ENCODE measurements at regions not wholly inside any gene's neighbourhood (a gene's known extent, or its start where the extent isn't known, plus 50 kb on each side); places are given as distances from the start of the nearest gene placed in this dataset.

DNA sequence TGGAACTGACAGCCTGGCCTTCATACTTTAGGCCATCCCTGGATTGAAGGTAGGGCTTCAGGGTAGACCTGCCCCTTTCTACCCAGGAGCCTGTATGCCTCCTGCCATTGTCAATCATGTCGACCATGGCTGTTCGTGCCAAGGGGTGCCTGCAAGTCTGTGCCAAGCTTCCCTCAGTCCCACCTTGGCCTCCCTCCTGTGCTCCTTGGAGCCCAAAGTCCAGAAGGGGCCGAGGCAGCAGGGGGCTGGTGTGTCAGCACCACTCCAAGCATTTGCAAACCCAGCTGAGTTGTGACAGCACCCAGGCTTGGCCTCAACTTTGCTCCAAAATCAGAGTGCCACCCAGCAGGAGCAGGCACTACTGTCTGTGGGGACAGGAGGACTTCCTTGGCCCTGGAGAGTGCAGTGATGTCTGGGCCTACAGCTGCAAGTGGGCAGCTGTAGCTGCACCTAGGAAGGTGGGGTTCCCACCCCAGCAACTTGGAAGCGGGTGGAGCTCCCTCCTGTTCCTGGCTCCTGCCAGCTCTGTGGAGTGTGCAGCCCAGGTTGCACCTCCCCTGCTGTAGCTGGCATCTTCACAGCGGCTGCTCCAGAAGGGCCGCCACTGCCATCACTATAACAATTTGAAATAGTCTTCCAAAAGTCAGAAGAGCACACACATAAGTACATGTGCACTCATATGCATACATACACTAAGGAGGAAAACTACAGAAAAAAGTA lies 1719.3 kb downstream of the HACE1 start:
- Histone ChIP-seq H3K4me1 (ENCODE audit: insufficient read depth, low read length) (no peaks in the 10 kb centered on the region), H3K9me3 (ENCODE audit: low read length) (no peaks in the 10 kb centered on the region), H3K27me3 (ENCODE audit: insufficient read depth, low read length, poor library complexity, severe bottlenecking) (no peaks in the 10 kb centered on the region), H3K36me3 (ENCODE audit: insufficient read depth, low read length) (no peaks in the 10 kb centered on the region), H3K27ac (ENCODE audit: low read depth, low read length) (no peak overlapping the region), H3K4me3 (ENCODE audit: low read length) (no peak overlapping the region)
- no peak for DNase-seq
- Mint-ChIP-seq H3K27ac (no peak overlapping the region), H3K4me1 (no peaks in the 10 kb centered on the region), H3K27me3 (no peaks in the 10 kb centered on the region), H3K4me3 (no peak overlapping the region), H3K9me3 (peaks cover 0 to 10% (median 2%) of the 10 kb centered on the region in 5 donors), H3K36me3 (no peaks in the 10 kb centered on the region)
- POLR2A ChIA-PET, result no interaction called here
- CTCF ChIA-PET, result no interaction called here

DNA sequence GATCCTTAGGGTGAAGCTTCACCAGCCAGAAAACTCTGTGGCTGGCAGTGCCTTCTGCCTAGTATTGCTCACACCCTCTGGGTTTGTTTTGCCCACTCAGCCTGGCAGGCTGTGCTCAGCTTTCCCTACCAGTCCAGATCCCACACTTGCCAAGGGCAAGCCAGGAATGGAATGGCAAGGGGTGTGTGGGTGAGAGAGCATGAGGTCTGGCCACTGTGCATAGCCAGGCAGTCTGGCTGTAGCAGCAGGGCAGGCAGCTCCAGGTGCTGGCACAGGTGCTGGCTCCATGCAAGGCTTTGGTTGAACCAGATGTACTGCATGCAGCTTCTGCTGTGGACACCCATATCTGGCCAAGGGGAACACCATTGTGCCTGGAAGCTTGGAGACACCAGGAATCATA lies 1720.3 kb downstream of the HACE1 start:
- Histone ChIP-seq H3K36me3 (ENCODE audit: insufficient read depth, low read length) (no peaks in the 10 kb centered on the region), H3K9me3 (ENCODE audit: low read length) (no peaks in the 10 kb centered on the region), H3K4me3 (ENCODE audit: low read length) (no peak overlapping the region), H3K27me3 (ENCODE audit: insufficient read depth, low read length, poor library complexity, severe bottlenecking) (no peaks in the 10 kb centered on the region), H3K27ac (ENCODE audit: low read depth, low read length) (no peak overlapping the region), H3K4me1 (ENCODE audit: insufficient read depth, low read length) (no peaks in the 10 kb centered on the region)
- Mint-ChIP-seq H3K4me3 (no peak overlapping the region), H3K27me3 (no peaks in the 10 kb centered on the region), H3K4me1 (no peaks in the 10 kb centered on the region), H3K36me3 (no peaks in the 10 kb centered on the region), H3K27ac (no peak overlapping the region), H3K9me3 (peaks cover 0 to 10% (median 2%) of the 10 kb centered on the region in 5 donors)
- ChIA-PET POLR2A (no interaction called here), CTCF (no interaction called here)
- no peak for DNase-seq

DNA sequence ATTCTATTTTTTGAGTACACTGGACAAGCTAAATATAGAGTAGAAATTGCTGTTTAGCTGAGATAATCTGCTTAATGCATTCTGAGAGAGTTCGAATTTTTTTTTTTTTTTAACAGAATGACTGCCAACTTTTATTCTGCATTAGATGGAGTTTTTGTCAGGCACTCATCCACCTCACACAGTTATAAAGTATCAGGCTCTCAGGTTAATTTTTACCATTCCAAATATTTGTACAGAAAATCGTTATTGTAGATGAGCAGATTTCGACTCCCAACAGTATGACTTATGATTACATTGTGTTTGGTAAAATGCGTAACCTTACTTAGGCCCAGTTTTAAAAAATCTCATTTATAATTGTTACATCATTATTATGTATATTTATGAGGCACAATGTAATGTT lies 1731.0 kb downstream of the GRIK2 start:
- POLR2A ChIA-PET, result no interaction called here
- Mint-ChIP-seq H3K27me3 (no peaks in the 10 kb centered on the region), H3K4me1 (no peaks in the 10 kb centered on the region), H3K4me3 (no peak overlapping the region), H3K27ac (no peak overlapping the region), H3K9me3 (peaks cover 0 to 15% (median 3%) of the 10 kb centered on the region in 5 donors), H3K36me3 (peaks cover 0 to 2% (median 0%) of the 10 kb centered on the region in 3 donors)
- H3K4me1 ChIP-seq (ENCODE audit: insufficient read depth, low read length), result no peaks in the 10 kb centered on the region
- no peaks in the 10 kb centered on the region for H3K36me3 ChIP-seq (ENCODE audit: insufficient read depth, low read length)
- no peak for DNase-seq
- H3K27ac ChIP-seq (ENCODE audit: low read depth, low read length), result no peak overlapping the region
- no peak overlapping the region for H3K4me3 ChIP-seq (ENCODE audit: low read length)
- H3K27me3 ChIP-seq (ENCODE audit: insufficient read depth, low read length, poor library complexity, severe bottlenecking), result no peaks in the 10 kb centered on the region
- CTCF ChIA-PET, result no interaction called here
- no peaks in the 10 kb centered on the region for H3K9me3 ChIP-seq (ENCODE audit: low read length)

DNA sequence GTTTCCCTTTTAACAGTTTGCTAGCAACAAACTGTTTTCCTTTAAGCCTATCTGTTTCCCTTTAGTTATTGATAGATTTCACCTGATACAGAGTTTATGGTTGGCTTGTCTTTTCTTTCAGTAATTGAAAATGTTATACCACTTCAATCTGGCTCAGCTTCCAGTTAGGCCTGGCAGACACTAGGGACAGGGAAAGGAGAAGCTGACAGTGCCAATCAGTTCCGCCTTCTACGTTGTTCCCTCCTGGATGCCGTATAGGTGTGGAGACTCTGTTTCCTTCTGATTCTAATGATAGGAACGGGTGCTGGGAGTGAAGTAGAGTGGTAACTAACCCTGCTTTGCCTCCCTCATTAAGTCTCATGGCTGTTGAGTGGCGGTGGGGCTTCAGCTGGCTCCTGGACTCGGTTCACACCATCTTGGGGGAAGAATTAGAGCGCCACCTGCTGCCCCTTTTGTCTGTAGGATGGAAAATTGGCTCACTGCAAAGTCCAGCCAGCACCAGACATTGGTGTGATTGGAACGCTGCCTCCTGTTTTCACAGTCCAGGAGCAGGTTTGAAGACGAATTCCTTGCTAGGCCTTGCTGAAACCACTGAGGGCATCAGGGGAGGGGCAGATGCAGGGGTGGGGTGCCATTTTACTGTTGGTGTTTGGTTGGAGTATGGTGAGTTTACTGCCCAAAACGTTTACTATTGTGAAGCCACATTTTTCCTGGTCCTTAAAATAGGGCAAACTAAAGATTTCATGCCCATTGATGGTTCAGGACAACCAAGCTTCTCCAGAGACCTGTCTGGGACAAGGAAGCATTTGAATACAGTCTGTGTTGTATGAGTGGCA lies 1729.5 kb downstream of the GRIK2 start:
- peaks cover 0 to 16% (median 3%) of the 10 kb centered on the region in 5 donors for H3K9me3 Mint-ChIP-seq
- H3K4me3 Mint-ChIP-seq, result no peak overlapping the region
- H3K27ac Mint-ChIP-seq, result no peak overlapping the region
- no peaks in the 10 kb centered on the region for H3K36me3 ChIP-seq (ENCODE audit: insufficient read depth, low read length)
- no peak overlapping the region for H3K27ac ChIP-seq (ENCODE audit: low read depth, low read length)
- no peak overlapping the region for H3K4me3 ChIP-seq (ENCODE audit: low read length)
- no peak for DNase-seq
- CTCF ChIA-PET, result no interaction called here
- peaks cover 0 to 2% (median 0%) of the 10 kb centered on the region in 3 donors for H3K36me3 Mint-ChIP-seq
- no peaks in the 10 kb centered on the region for H3K4me1 ChIP-seq (ENCODE audit: insufficient read depth, low read length)
- no peaks in the 10 kb centered on the region for H3K4me1 Mint-ChIP-seq
- no peaks in the 10 kb centered on the region for H3K27me3 Mint-ChIP-seq
- no peaks in the 10 kb centered on the region for H3K9me3 ChIP-seq (ENCODE audit: low read length)
- no peaks in the 10 kb centered on the region for H3K27me3 ChIP-seq (ENCODE audit: insufficient read depth, low read length, poor library complexity, severe bottlenecking)
- POLR2A ChIA-PET, result no interaction called here

DNA sequence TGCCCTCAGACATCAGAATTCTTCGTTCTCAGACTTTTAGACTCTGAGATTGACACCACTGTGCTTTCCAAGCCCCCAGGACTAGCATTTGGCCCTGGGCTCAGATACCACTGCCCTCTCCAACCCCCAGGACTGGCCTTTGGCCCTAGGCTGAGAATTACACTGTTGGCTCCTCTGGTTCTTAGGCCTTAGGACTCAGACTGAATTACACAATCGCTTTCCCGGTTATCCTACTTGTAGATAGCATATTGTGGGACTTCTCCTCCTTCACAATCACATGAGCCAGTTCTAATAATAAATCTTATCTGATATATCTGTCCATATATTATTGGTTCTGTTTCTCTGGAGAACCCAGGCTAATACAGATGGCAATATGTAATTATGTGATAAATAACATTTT lies 1725.5 kb downstream of the GRIK2 start:
- H3K9me3 ChIP-seq (ENCODE audit: low read length), result no peaks in the 10 kb centered on the region
- no peaks in the 10 kb centered on the region for H3K4me1 Mint-ChIP-seq
- H3K9me3 Mint-ChIP-seq, result peaks cover 2 to 7% (median 3%) of the 10 kb centered on the region in 5 donors
- H3K4me1 ChIP-seq (ENCODE audit: insufficient read depth, low read length), result no peaks in the 10 kb centered on the region
- H3K27me3 ChIP-seq (ENCODE audit: insufficient read depth, low read length, poor library complexity, severe bottlenecking), result no peaks in the 10 kb centered on the region
- H3K27ac ChIP-seq (ENCODE audit: low read depth, low read length), result no peak overlapping the region
- no peak overlapping the region for H3K4me3 Mint-ChIP-seq
- DNase-seq, result no peak
- H3K36me3 Mint-ChIP-seq, result peaks cover 0 to 2% (median 0%) of the 10 kb centered on the region in 3 donors
- CTCF ChIA-PET, result no interaction called here
- H3K27ac Mint-ChIP-seq, result no peak overlapping the region
- H3K27me3 Mint-ChIP-seq, result no peaks in the 10 kb centered on the region
- H3K4me3 ChIP-seq (ENCODE audit: low read length), result no peak overlapping the region
- POLR2A ChIA-PET, result no interaction called here
- H3K36me3 ChIP-seq (ENCODE audit: insufficient read depth, low read length), result no peaks in the 10 kb centered on the region

DNA sequence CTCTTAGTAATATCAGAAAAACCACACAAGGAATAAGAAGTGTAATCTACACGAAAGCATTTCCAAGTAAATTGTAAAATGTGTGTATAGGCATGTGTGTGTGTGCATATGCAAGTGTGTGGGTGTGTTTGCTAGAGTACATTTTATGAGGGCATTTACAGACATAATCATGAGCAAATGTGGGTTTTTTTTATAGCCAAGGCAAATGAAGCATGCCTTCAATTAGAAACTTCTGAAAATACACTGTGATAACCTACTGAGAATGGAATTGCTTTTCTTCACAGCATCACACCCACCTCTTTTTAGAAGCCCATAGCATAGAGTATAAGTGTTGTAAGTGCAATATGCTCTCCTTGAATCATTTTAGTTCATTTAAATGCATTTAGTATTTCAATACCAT lies 1721.1 kb downstream of the GRIK2 start:
- POLR2A ChIA-PET, result no interaction called here
- Histone ChIP-seq H3K36me3 (ENCODE audit: insufficient read depth, low read length) (no peaks in the 10 kb centered on the region), H3K27me3 (ENCODE audit: insufficient read depth, low read length, poor library complexity, severe bottlenecking) (no peaks in the 10 kb centered on the region), H3K27ac (ENCODE audit: low read depth, low read length) (no peak overlapping the region), H3K4me3 (ENCODE audit: low read length) (no peak overlapping the region), H3K4me1 (ENCODE audit: insufficient read depth, low read length) (no peaks in the 10 kb centered on the region), H3K9me3 (ENCODE audit: low read length) (no peaks in the 10 kb centered on the region)
- no peak for DNase-seq
- Mint-ChIP-seq H3K9me3 (peaks cover 2 to 16% (median 2%) of the 10 kb centered on the region in 5 donors), H3K36me3 (no peaks in the 10 kb centered on the region), H3K4me3 (no peak overlapping the region), H3K27me3 (no peaks in the 10 kb centered on the region), H3K4me1 (no peaks in the 10 kb centered on the region), H3K27ac (no peak overlapping the region)
- CTCF ChIA-PET, result no interaction called here

DNA sequence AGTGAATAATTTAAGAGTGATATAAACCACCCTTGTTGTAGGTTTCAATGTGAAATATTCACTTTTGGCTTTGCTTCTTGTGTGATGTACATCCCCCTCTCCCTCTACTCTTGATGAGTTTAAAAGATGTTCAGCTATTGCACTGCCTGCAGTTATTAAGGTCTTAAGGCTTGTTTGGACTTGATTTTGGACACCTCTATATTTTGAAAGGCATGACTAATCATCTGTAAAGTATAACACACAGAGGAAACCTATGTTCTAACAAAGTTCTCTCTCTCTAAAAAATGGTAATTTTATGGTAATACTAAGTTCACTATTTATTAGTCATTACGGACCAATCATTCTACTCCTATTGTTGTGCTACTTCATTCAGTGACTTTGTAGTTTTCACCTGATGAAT lies 1719.9 kb downstream of the GRIK2 start:
- Histone ChIP-seq H3K27ac (ENCODE audit: low read depth, low read length) (no peak overlapping the region), H3K27me3 (ENCODE audit: insufficient read depth, low read length, poor library complexity, severe bottlenecking) (no peaks in the 10 kb centered on the region), H3K9me3 (ENCODE audit: low read length) (no peaks in the 10 kb centered on the region), H3K4me3 (ENCODE audit: low read length) (no peak overlapping the region), H3K36me3 (ENCODE audit: insufficient read depth, low read length) (no peaks in the 10 kb centered on the region), H3K4me1 (ENCODE audit: insufficient read depth, low read length) (no peaks in the 10 kb centered on the region)
- H3K9me3 Mint-ChIP-seq, result peaks cover 1 to 22% (median 2%) of the 10 kb centered on the region in 5 donors
- no peaks in the 10 kb centered on the region for H3K36me3 Mint-ChIP-seq
- H3K4me3 Mint-ChIP-seq, result no peak overlapping the region
- no peaks in the 10 kb centered on the region for H3K4me1 Mint-ChIP-seq
- POLR2A ChIA-PET, result no interaction called here
- no peak for DNase-seq
- CTCF ChIA-PET, result no interaction called here
- no peaks in the 10 kb centered on the region for H3K27me3 Mint-ChIP-seq
- no peak overlapping the region for H3K27ac Mint-ChIP-seq

DNA sequence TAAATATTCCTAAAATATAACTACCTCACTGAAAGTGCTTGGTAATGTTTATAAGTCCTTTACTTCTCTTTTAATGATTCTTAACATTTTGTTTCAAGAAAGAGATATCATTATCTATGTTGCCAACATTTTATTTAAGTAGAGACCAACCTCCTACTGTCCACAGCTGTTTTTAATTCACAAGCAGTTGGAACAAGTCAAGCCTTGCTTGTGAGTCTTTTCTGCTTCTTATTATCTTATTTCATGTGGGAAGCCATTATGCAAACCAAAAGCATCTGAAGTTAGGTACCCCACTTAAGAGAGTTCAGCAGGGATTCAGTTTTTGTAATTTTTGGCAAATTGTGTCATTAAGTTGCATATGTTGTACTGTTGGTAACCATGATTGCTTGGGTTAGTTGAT lies 1714.5 kb downstream of the GRIK2 start:
- ChIA-PET POLR2A (no interaction called here), CTCF (no interaction called here)
- no peak overlapping the region for H3K4me3 ChIP-seq (ENCODE audit: low read length)

More for the DNA sequence above, 1714.5 kb downstream of the GRIK2 start:
- Histone ChIP-seq H3K36me3 (ENCODE audit: insufficient read depth, low read length) (no peaks in the 10 kb centered on the region), H3K27ac (ENCODE audit: low read depth, low read length) (no peak overlapping the region), H3K4me1 (ENCODE audit: insufficient read depth, low read length) (no peaks in the 10 kb centered on the region), H3K9me3 (ENCODE audit: low read length) (no peaks in the 10 kb centered on the region), H3K27me3 (ENCODE audit: insufficient read depth, low read length, poor library complexity, severe bottlenecking) (no peaks in the 10 kb centered on the region)
- H3K36me3 Mint-ChIP-seq, result no peaks in the 10 kb centered on the region
- H3K4me3 Mint-ChIP-seq, result no peak overlapping the region
- no peaks in the 10 kb centered on the region for H3K27me3 Mint-ChIP-seq
- no peak overlapping the region for H3K27ac Mint-ChIP-seq
- H3K9me3 Mint-ChIP-seq, result peaks cover 0 to 28% (median 5%) of the 10 kb centered on the region in 5 donors
- DNase-seq, result no peak
- H3K4me1 Mint-ChIP-seq, result no peaks in the 10 kb centered on the region
